ENCODE measurements at regions not wholly inside any gene's neighbourhood (a gene's known extent, or its start where the extent isn't known, plus 50 kb on each side); places are given as distances from the start of the nearest gene placed in this dataset.

- TF ChIP-seq CTCF (conservative IDR thresholded peaks at IDR 0.05 in 1 of 2, IDR thresholded peaks at IDR 0.05 in 1 of 2; ENCODE audit: low read depth in 1 of 2, low read length in 2 of 2) (no peak), EZH2 (IDR thresholded peaks at IDR 0.05; ENCODE audit: low read length, missing control alignments) (no peak)
These were observed 189.6 kb downstream of the ARRDC4 start for GRCh38 chr15:98150084-98150483.
